CD8-positive, alpha-beta memory T cell (primary cell): ENCODE measurements at regions not wholly inside any gene's neighbourhood (a gene's known extent, or its start where the extent isn't known, plus 50 kb on each side); places are given as distances from the start of the nearest gene placed in this dataset.
"Not testable (repeated sequence)": the region's sequence is repeated elsewhere in the genome, so short reads cannot be mapped to it uniquely, and the experiment has no call there.

Experiments used
- CTCF ChIA-PET: fragments of 350-600 bp; sonication (Branson Sonifier 250); formaldehyde crosslinking; loops from one replicate; lab custom pipeline; 2021; ENCODE audit warnings: antibody characterized with exemption; lab: Charles Lee
- POLR2A ChIA-PET: fragments of 350-600 bp; sonication (Branson Sonifier 250); formaldehyde crosslinking; loops from one replicate; lab custom pipeline; 2021; ENCODE audit warnings: antibody characterized with exemption; lab: Charles Lee
- DNase-seq, 5 donors: peaks; one replicate each; pipeline versions ENCODE4 v3.0.0 to v3.0.0-alpha.2; 2020 to 2022; ENCODE audit warnings: mixed read lengths in 1 of 5
- H3K27ac ChIP-seq: one replicate; pipeline ENCODE4 v1.7.0; 2013; ENCODE audit warnings: low read depth, mild to moderate bottlenecking, low read length, moderate library complexity
- H3K27me3 ChIP-seq: 2 replicates; pipeline ENCODE4 v1.7.0; 2013; ENCODE audit warnings: low read length, mild to moderate bottlenecking; ENCODE audit not compliant: insufficient read depth, poor library complexity, severe bottlenecking
- H3K36me3 ChIP-seq: 2 replicates; pipeline ENCODE4 v1.7.0; 2013; ENCODE audit warnings: mild to moderate bottlenecking, low read length, moderate library complexity; ENCODE audit not compliant: insufficient read depth
- H3K4me1 ChIP-seq: 2 replicates; pipeline ENCODE4 v1.7.0; 2013; ENCODE audit warnings: mild to moderate bottlenecking, low read length, moderate library complexity; ENCODE audit not compliant: insufficient read depth
- H3K4me3 ChIP-seq: 2 replicates; pipeline ENCODE4 v1.7.0; 2013; ENCODE audit warnings: mild to moderate bottlenecking, low read length
- H3K9me3 ChIP-seq: 2 replicates; pipeline ENCODE4 v1.7.0; 2013; ENCODE audit warnings: mild to moderate bottlenecking, low read length
- H3K27ac Mint-ChIP-seq, 8 donors: one replicate each; pipeline ENCODE4 v1.8.0; 2020 to 2021; ENCODE audit warnings: mixed read lengths in 8 of 8, mild to moderate bottlenecking in 6 of 8, inconsistent platforms in 3 of 8, moderate library complexity in 3 of 8
- H3K27me3 Mint-ChIP-seq, 2 donors: one replicate each; pipeline ENCODE4 v1.8.0; 2020 to 2021; ENCODE audit warnings: mixed read lengths in 2 of 2, mild to moderate bottlenecking in 1 of 2, moderate library complexity in 1 of 2
- H3K36me3 Mint-ChIP-seq, 3 donors: one replicate each; pipeline ENCODE4 v1.8.0; 2020 to 2021; ENCODE audit warnings: mixed read lengths in 3 of 3, inconsistent platforms in 1 of 3, mild to moderate bottlenecking in 1 of 3
- H3K4me1 Mint-ChIP-seq, 3 donors: one replicate each; pipeline ENCODE4 v1.8.0; 2020 to 2021; ENCODE audit warnings: mixed read lengths in 3 of 3, inconsistent platforms in 1 of 3, mild to moderate bottlenecking in 1 of 3
- H3K4me3 Mint-ChIP-seq, 7 donors: one replicate each; pipeline ENCODE4 v1.8.0; 2020 to 2021; ENCODE audit warnings: mixed read lengths in 7 of 7, mild to moderate bottlenecking in 6 of 7, moderate library complexity in 4 of 7, inconsistent platforms in 2 of 7
- H3K9me3 Mint-ChIP-seq, 5 donors: one replicate each; pipeline ENCODE4 v1.8.0; 2020 to 2022; ENCODE audit warnings: mixed read lengths in 5 of 5, mild to moderate bottlenecking in 3 of 5, moderate library complexity in 2 of 5, inconsistent platforms in 1 of 5

GRCh38 chr6:4636881-4637224 is 139.4 kb upstream of the CDYL start:
- no peaks in the 10 kb centered on the region for H3K9me3 ChIP-seq

GRCh38 chr6:4636191-4636880 is 139.9 kb upstream of the CDYL start:
- Mint-ChIP-seq H3K27ac (no peak overlapping the region), H3K36me3 (peaks cover 0 to 16% (median 0%) of the 10 kb centered on the region in 3 donors), H3K9me3 (no peaks in the 10 kb centered on the region), H3K4me3 (no peak overlapping the region), H3K27me3 (peaks cover 7 to 22% of the 10 kb centered on the region in 2 donors), H3K4me1 (no peaks in the 10 kb centered on the region)
- POLR2A ChIA-PET: no interaction called here
- Histone ChIP-seq H3K27me3 (no peaks in the 10 kb centered on the region), H3K9me3 (no peaks in the 10 kb centered on the region), H3K36me3 (no peaks in the 10 kb centered on the region), H3K4me3 (no peak overlapping the region), H3K27ac (no peak overlapping the region), H3K4me1 (no peaks in the 10 kb centered on the region)
- DNase-seq: no peak
- CTCF ChIA-PET: no interaction called here

More at GRCh38 chr6:4636881-4637224, 139.4 kb upstream of the CDYL start:
- no peak overlapping the region for H3K4me3 Mint-ChIP-seq
- DNase-seq: no peak
- ChIA-PET CTCF (no interaction called here), POLR2A (no interaction called here)
- Histone ChIP-seq H3K36me3 (no peaks in the 10 kb centered on the region), H3K27me3 (no peaks in the 10 kb centered on the region), H3K4me3 (no peak overlapping the region), H3K4me1 (no peaks in the 10 kb centered on the region), H3K27ac (no peak overlapping the region)
- H3K9me3 Mint-ChIP-seq: no peaks in the 10 kb centered on the region
- H3K36me3 Mint-ChIP-seq: peaks cover 0 to 16% (median 0%) of the 10 kb centered on the region in 3 donors
- H3K27ac Mint-ChIP-seq: no peak overlapping the region
- H3K4me1 Mint-ChIP-seq: no peaks in the 10 kb centered on the region
- H3K27me3 Mint-ChIP-seq: peaks cover 7 to 25% of the 10 kb centered on the region in 2 donors

- Mint-ChIP-seq H3K27ac (no peak overlapping the region), H3K4me3 (no peak overlapping the region), H3K4me1 (no peaks in the 10 kb centered on the region), H3K36me3 (peaks cover 0 to 20% (median 0%) of the 10 kb centered on the region in 3 donors), H3K9me3 (peaks cover 3 to 6% (median 4%) of the 10 kb centered on the region in 5 donors), H3K27me3 (peaks cover 7 to 17% of the 10 kb centered on the region in 2 donors)
- ChIA-PET CTCF (no interaction called here), POLR2A (no interaction called here)
- no peaks in the 10 kb centered on the region for H3K9me3 ChIP-seq
- H3K4me3 ChIP-seq: no peak overlapping the region
- H3K36me3 ChIP-seq: no peaks in the 10 kb centered on the region
- H3K4me1 ChIP-seq: no peaks in the 10 kb centered on the region
- no peaks in the 10 kb centered on the region for H3K27me3 ChIP-seq
- no peak for DNase-seq
- H3K27ac ChIP-seq: no peak overlapping the region
Observed at GRCh38 chr6:4635666-4636065, 140.5 kb upstream of the CDYL start.

DNA sequence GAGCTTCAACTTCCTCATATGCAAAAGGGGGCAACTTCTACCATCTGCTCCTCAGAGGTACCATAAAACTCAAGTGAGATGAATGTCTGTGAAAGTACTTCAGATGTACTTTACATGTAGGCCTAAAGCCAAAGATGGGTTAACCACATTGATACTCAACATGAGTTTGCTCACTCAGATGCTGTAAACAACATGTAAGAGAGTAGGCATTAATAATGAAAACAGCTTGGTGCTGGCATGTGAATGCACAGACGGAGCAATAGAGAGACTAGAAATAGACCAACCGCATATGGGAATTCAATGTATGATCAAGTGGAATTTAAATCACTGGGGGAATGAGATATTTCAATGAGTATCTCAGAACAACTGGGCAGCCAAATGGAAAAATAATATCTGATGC is 143.8 kb upstream of the CDYL start:
- CTCF ChIA-PET: no interaction called here
- H3K4me3 Mint-ChIP-seq: no peak overlapping the region
- POLR2A ChIA-PET: no interaction called here

GRCh38 chr6:4629789-4630188 is 146.4 kb upstream of the CDYL start:
- peaks cover 17 to 26% (median 20%) of the 10 kb centered on the region in 5 donors for H3K9me3 Mint-ChIP-seq
- peaks cover 0 to 16% (median 0%) of the 10 kb centered on the region in 3 donors for H3K36me3 Mint-ChIP-seq
- H3K4me3 ChIP-seq, H3K9me3 ChIP-seq, POLR2A ChIA-PET, H3K27me3 Mint-ChIP-seq, CTCF ChIA-PET, H3K4me3 Mint-ChIP-seq, H3K27ac Mint-ChIP-seq, DNase-seq, H3K36me3 ChIP-seq, H3K27me3 ChIP-seq, H3K4me1 ChIP-seq, H3K27ac ChIP-seq, H3K4me1 Mint-ChIP-seq: not testable (repeated sequence)

More for the DNA sequence above, 143.8 kb upstream of the CDYL start:
- Mint-ChIP-seq H3K36me3 (peaks cover 0 to 16% (median 0%) of the 10 kb centered on the region in 3 donors), H3K27ac (no peak overlapping the region), H3K4me1 (no peaks in the 10 kb centered on the region), H3K27me3 (peaks cover 0 to 3% of the 10 kb centered on the region in 2 donors), H3K9me3 (peaks cover 14 to 26% (median 20%) of the 10 kb centered on the region in 5 donors)
- no peaks in the 10 kb centered on the region for H3K27me3 ChIP-seq
- no peak overlapping the region for H3K27ac ChIP-seq
- no peaks in the 10 kb centered on the region for H3K9me3 ChIP-seq
- H3K36me3 ChIP-seq: no peaks in the 10 kb centered on the region
- DNase-seq: no peak
- no peaks in the 10 kb centered on the region for H3K4me1 ChIP-seq
- no peak overlapping the region for H3K4me3 ChIP-seq

- H3K4me3 ChIP-seq: no peak overlapping the region
- no peak overlapping the region for H3K27ac Mint-ChIP-seq
- H3K4me1 ChIP-seq: no peaks in the 10 kb centered on the region
- ChIA-PET CTCF (no interaction called here), POLR2A (no interaction called here)
- no peak overlapping the region for H3K4me3 Mint-ChIP-seq
- no peaks in the 10 kb centered on the region for H3K36me3 ChIP-seq
- H3K36me3 Mint-ChIP-seq: peaks cover 0 to 6% (median 0%) of the 10 kb centered on the region in 3 donors
- H3K9me3 ChIP-seq: no peaks in the 10 kb centered on the region
- H3K27me3 Mint-ChIP-seq: no peaks in the 10 kb centered on the region
- DNase-seq: no peak
- no peaks in the 10 kb centered on the region for H3K27me3 ChIP-seq
- H3K27ac ChIP-seq: no peak overlapping the region
- H3K9me3 Mint-ChIP-seq: peaks cover 10 to 22% (median 15%) of the 10 kb centered on the region in 5 donors
- H3K4me1 Mint-ChIP-seq: no peaks in the 10 kb centered on the region
Observed at GRCh38 chr6:4625557-4625956, 150.6 kb upstream of the CDYL start.

DNA sequence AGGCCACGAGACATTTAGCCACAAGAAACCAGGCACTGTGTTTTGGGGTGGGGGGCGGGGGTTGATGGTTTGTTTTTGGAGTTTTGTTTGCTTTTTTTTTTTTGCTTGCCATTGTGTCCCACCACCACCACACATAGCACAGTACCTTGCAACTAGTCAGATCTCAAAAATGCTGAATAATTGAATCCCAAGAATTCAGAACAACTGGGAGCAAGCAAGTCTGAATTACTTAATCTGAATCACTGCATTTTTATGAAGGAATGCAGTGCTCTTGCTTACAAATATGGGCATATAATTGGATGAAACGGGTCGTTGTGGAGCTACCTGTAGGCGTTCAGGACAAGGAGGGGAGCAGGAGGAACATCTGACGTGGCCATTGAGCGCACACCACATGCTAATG is 151.5 kb upstream of the CDYL start:
- no peaks in the 10 kb centered on the region for H3K4me1 Mint-ChIP-seq
- no peaks in the 10 kb centered on the region for H3K9me3 ChIP-seq
- H3K27ac Mint-ChIP-seq: no peak overlapping the region
- DNase-seq: no peak
- no peaks in the 10 kb centered on the region for H3K36me3 ChIP-seq
- no peaks in the 10 kb centered on the region for H3K27me3 ChIP-seq
- peaks cover 0 to 4% (median 0%) of the 10 kb centered on the region in 3 donors for H3K36me3 Mint-ChIP-seq
- H3K27ac ChIP-seq: no peak overlapping the region
- ChIA-PET CTCF (no interaction called here), POLR2A (no interaction called here)
- no peaks in the 10 kb centered on the region for H3K4me1 ChIP-seq
- H3K4me3 ChIP-seq: no peak overlapping the region
- H3K4me3 Mint-ChIP-seq: no peak overlapping the region
- peaks cover 6 to 15% (median 10%) of the 10 kb centered on the region in 5 donors for H3K9me3 Mint-ChIP-seq
- H3K27me3 Mint-ChIP-seq: peaks cover 0 to 2% of the 10 kb centered on the region in 2 donors

DNA sequence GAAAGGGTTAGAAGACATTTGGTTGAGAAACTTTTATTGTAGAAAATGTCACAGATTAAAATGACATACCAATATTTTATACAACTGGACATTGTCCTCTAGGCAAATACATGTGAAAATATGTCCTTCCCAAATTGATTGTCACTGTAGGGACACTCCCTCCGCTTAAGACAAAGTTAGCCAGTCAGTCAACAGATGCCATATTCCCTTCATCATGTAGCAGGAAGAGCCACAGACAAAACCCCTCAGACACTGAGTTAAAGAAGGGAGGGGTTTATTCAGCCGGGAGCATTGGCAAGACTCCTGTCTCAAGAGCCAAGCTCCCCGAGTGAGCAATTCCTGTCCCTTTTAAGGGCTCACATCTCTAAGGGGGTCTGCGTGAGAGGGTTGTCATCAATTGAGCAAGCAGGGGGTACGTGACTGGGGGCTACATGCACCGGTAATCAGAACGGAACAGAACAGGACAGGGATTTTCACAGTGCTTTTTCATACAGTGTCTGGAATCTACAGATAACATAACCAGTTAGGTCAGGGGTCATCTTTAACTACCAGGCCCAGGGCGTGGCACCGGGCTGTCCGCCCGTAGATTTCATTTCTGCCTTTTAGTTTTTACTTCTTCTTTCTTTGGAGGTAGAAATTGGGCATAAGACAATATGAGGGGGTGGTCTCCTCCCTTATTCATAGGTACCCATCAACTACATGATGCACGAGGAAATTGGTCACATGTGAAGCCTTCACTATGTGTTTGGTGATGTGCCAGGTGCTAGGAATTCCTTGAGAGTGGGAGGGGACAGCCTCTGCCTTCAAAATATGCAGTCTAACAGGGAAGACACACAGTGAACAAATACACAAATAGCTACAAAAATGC is 155.7 kb upstream of the CDYL start:
- H3K36me3 Mint-ChIP-seq: no peaks in the 10 kb centered on the region
- no peak overlapping the region for H3K27ac Mint-ChIP-seq

More for the DNA sequence above, 155.7 kb upstream of the CDYL start:
- H3K36me3 ChIP-seq: no peaks in the 10 kb centered on the region
- no peaks in the 10 kb centered on the region for H3K4me1 Mint-ChIP-seq
- H3K27me3 ChIP-seq: no peaks in the 10 kb centered on the region
- no peaks in the 10 kb centered on the region for H3K9me3 ChIP-seq
- no peak overlapping the region for H3K4me3 Mint-ChIP-seq
- peaks cover 2 to 6% of the 10 kb centered on the region in 2 donors for H3K27me3 Mint-ChIP-seq
- DNase-seq: no peak
- H3K4me3 ChIP-seq: no peak overlapping the region
- ChIA-PET POLR2A (no interaction called here), CTCF (no interaction called here)
- peak overlapping the region; percentile 51 for H3K27ac ChIP-seq
- H3K4me1 ChIP-seq: no peaks in the 10 kb centered on the region
- H3K9me3 Mint-ChIP-seq: no peaks in the 10 kb centered on the region
